Mammary epithelial cell (primary cell): ENCODE measurements at regions not wholly inside any gene's neighbourhood (a gene's known extent, or its start where the extent isn't known, plus 50 kb on each side); places are given as distances from the start of the nearest gene placed in this dataset.

Experiments
- CTCF ChIP-seq, 2 donors: IDR thresholded peaks in 1 of 2; conservative IDR thresholded peaks in 1 of 2; 2 replicates each; pipeline ENCODE4 v1.5.1; 2011 to 2012; ENCODE audit warnings: inconsistent platforms in 2 of 2, low read length in 2 of 2, mild to moderate bottlenecking in 2 of 2, control low read depth in 1 of 2, low read depth in 1 of 2; ENCODE audit not compliant: insufficient read depth in 1 of 2; ENCODE audit errors: extremely low read depth in 1 of 2
- EZH2 ChIP-seq: IDR thresholded peaks from 2 replicates; pipeline ENCODE4 v1.6.1; 2012; ENCODE audit warnings: low read length, inconsistent platforms, borderline replicate concordance

- TF ChIP-seq CTCF (conservative IDR thresholded peaks at IDR 0.05 in 1 of 2, IDR thresholded peaks at IDR 0.05 in 1 of 2; ENCODE audit: extremely low read depth in 1 of 2, insufficient read depth in 1 of 2, low read depth in 1 of 2, low read length in 2 of 2) (no peak), EZH2 (no peak)
These were observed 59.6 kb upstream of the ZEB2 start for GRCh38 chr2:144579556-144579955.
